NCI-H1417 treated with DMSO at 0.1 percent for 48 hours (cell line): ENCODE measurements at regions not wholly inside any gene's neighbourhood (a gene's known extent, or its start where the extent isn't known, plus 50 kb on each side); places are given as distances from the start of the nearest gene placed in this dataset.
"Not testable (repeated sequence)": the region's sequence is repeated elsewhere in the genome, so short reads cannot be mapped to it uniquely, and the experiment has no call there.

ENCODE experiments used
- DNase-seq: peaks from one replicate; lab custom pipeline; 2025; lab: John Stamatoyannopoulos, UW

DNA sequence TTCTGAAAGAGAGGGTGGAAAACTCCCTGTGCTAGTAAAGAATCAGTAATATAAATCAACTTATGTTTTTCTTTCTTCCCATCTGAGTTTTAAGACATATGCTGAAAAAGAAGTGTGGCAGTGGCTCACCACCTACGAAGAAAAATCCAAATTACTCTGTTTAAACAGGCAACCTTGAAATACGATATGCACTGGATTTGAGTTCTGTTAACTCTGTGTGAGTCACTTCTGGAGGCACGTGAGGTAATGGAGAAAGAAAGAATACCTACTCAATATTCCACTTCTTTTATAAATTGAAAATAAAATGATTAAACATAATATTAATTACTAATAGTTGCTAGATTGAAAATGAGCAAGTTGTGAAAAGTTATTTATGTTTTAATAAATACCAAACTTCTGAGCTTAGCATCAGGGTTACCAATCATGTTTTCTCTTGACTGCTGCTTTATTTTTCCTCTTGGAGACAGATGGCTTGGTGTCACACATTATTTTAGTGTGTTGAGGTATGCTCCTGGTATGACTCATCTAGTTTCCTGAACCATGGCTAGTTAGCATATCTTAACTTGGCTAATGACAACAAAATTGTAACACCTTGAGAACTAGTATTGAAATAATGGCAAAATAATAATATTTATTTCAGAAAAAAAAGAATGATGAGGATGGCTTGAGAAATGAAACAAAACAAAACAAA is 1705.5 kb upstream of the PIK3C3 start:
- no peak for DNase-seq

DNA sequence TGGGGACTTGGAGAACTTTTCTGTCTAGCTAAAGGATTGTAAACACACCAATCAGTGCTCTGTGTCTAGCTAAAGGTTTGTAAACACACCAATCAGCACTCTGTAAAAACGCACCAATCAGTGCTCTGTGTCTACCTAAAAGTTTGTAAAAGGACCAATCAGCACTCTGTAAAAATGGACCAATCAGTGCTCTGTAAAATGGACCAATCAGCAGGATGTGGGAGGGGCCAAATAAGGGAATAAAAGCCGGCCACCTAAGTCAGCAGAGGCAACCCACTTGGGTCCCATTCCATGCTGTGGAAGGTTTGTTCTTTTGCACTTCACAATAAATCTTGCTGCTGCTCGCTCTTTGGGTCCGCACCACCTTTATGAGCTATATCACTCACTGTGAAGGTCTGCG is 1709.4 kb upstream of the PIK3C3 start:
- not testable (repeated sequence) for DNase-seq

- no peak for DNase-seq
These were observed 1711.4 kb upstream of the PIK3C3 start for GRCh38 chr18:40243607-40244006.

GRCh38 chr18:40235836-40236235 is 1719.2 kb upstream of the PIK3C3 start:
- no peak for DNase-seq

DNA sequence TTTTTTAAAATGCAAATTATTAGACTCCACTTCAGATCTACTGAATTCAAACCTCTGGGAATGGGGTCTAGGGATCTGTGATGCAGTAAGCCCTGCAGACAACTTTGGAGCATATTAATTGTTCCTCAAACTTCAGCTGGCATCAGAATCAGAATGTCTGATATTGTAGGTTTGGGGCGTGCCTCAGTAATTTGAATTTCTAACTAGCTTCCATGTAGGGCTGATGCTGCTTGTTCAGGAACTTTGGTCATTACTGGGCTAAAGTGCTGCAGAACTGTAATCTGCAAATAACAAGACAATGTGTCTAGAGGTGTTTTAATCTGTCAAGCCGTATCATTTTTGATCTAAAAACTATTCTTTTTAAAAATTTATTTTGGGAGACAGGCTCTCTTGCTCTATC is 1719.7 kb upstream of the PIK3C3 start:
- no peak for DNase-seq

DNA sequence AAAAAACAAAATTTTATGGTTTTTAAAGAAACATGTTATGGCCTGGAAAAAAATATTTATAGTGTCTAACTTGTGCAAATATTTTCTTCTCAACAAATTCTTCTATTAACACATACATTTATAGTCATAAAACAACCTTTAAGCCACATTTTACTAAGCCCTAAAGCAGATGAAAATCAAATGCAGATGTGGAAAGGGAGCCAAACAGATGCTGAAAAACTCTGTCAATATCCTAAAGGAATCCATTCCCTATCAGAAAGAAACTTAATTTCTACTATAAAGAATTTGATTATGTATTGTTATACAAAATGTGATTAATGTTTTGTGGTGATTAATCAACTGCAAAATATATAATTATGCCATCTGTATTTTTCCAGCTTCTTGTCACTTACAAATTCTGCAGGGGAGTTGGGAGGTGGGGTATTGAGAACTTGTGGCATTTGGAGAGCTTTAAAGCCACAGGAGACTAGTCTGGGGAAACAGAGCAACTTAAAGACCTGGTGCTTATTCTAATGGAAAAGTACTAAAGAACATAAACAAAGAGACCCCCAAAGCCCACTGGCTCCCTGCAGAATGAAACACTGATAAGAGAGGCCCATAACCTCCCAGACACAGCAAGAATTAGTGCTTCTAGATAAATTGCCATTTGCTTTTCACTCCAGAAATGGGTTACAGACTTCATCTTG is 1721.0 kb upstream of the PIK3C3 start:
- no peak for DNase-seq

DNA sequence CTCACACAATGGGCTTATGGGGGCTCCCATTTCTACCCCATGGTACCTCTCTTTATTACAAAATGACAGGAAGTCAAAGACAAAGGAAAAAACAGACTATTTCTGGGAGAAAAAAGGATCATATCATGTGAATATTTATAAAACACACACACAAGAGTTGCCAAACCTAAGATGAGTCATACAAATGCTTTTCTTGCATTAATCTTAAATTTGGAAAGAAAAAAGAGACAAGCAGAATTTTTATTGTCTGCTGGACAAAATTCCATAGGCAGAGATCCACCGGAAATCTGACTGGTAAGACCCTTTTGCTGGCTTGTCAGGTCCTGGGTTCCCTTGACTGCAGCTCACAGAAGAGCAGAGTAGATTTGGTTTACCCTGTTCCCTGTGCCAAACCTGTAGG is 1732.3 kb upstream of the PIK3C3 start:
- DNase-seq = no peak

- no peak for DNase-seq
These were observed 1738.2 kb upstream of the PIK3C3 start for GRCh38 chr18:40216856-40217255.

- DNase-seq = no peak
These were observed 1739.1 kb upstream of the PIK3C3 start for GRCh38 chr18:40215979-40216378.

- DNase-seq = no peak
These were observed 1744.3 kb upstream of the PIK3C3 start for GRCh38 chr18:40210696-40211095.

GRCh38 chr18:40208958-40209357 is 1746.1 kb upstream of the PIK3C3 start:
- no peak for DNase-seq

DNA sequence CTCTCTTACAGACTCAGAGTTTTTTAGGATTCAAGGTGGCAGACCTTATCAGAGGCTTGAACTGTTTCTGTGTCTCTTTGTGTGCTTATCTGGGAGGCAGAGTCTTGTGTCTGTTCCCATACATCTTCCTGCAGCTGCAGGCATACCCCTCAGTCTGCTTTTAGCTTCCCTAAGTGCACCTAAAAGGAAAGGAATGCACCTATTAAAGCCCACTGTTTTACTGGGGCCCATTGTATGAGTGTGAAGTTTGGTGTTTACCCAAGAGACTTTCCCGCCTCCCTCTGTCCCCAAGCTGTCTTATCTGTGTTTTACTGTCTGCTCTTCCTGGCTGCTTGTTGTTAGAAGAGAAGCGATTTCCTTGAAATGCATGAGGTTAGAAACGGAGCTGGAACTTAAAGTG is 1757.3 kb upstream of the PIK3C3 start:
- DNase-seq = no peak

GRCh38 chr18:40186677-40187076 is 1768.4 kb upstream of the PIK3C3 start:
- no peak for DNase-seq

GRCh38 chr18:40179729-40180461 is 1775.1 kb upstream of the PIK3C3 start:
- no peak for DNase-seq

GRCh38 chr18:40168026-40168425 is 1787.0 kb upstream of the PIK3C3 start:
- DNase-seq = no peak

DNA sequence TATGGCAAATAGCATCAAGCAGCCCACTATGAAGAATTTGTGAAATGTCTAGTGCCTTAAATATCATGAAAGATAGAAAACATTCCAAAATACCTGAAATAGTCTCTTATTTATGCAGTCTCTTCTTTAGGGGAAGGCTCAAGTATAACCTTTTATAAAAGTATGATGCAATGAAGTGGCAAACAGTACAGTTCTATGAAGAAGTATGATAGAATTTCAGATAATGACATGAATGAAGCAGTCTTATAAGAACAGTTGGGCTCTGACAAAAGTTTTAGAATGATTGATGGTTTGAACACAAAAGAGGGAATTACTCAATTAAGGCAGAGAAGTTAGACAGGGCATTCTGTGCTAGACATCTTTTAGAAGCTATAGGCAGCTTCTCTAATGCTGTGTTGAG is 1791.8 kb upstream of the PIK3C3 start:
- no peak for DNase-seq

DNA sequence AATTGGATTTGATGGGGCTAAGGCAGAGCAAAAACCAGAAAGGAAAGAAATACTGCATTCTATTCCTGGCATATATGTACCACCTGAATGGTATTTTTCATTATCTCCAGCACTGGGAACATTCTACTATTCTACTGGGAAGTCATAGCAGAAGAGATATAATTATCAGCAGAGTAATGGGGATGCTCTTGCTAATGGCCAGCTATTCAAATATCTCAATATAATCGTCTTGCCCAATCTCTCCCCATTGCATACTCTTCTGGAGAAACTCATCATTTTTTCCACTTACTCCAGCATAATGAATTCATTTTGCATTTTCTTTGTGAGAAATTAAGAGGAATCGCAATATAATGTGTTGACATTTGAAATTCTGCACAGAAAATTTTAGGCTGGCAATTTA is 1794.7 kb upstream of the PIK3C3 start:
- no peak for DNase-seq

- peak; percentile 42 for DNase-seq
These were observed 1795.7 kb upstream of the PIK3C3 start for GRCh38 chr18:40159141-40160017.

DNA sequence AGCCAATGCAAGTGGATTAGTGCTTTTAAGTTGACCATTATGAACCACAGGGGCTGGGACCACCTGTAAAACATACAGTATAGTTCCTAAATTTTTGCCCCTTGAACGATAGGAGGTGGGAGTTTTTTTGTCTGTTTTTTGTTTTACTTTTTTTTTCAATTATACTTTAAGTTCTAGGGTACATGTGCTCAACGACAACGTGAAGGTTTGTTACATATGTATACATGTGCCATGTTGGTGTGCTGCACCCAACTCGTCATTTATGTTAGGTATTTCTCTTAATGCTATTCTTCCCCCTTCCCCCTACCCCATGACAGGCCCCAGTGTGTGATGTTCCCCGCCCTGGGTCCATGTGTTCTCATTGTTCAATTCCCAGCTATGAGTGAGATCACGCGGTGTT is 1797.9 kb upstream of the PIK3C3 start:
- DNase-seq = no peak

- DNase-seq = no peak
These were observed 1802.2 kb upstream of the PIK3C3 start for GRCh38 chr18:40152859-40153258.

DNA sequence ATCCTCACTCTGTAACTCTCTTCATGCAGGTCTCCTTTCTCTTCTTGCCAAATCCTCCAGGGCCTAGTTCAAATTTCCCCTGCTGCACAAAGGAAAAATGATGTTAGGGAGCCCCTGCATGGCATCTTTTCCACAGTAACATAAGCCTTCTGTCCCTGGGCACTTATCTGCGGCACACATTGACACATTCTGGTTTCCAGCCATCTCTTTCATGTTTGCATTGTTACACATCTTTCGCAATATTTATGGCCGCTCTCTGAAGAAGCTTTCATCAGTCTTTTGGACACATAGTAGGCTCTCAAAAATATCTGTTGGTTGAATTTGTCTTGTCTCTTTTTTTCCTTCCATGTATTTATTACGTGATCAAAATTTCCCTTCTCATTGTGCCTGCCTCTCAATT is 1806.1 kb upstream of the PIK3C3 start:
- no peak for DNase-seq

GRCh38 chr18:40133253-40133652 is 1821.8 kb upstream of the PIK3C3 start:
- DNase-seq = no peak
